Fibroblast of mammary gland (primary cell): ENCODE measurements at regions not wholly inside any gene's neighbourhood (a gene's known extent, or its start where the extent isn't known, plus 50 kb on each side); places are given as distances from the start of the nearest gene placed in this dataset.
"Not testable (repeated sequence)": the region's sequence is repeated elsewhere in the genome, so short reads cannot be mapped to it uniquely, and the experiment has no call there.

Experiments
- DNase-seq: peaks from one replicate; pipeline ENCODE4 v3.0.0-alpha.2; 2010; ENCODE audit warnings: low read depth
- H3K4me3 ChIP-seq: 2 replicates; pipeline ENCODE4 v1.5.1; 2011; ENCODE audit warnings: low read depth, mild to moderate bottlenecking, low read length, moderate library complexity; ENCODE audit not compliant: control insufficient read depth
- CTCF ChIP-seq: conservative IDR thresholded peaks from 2 replicates; pipeline ENCODE4 v1.5.1; 2011; ENCODE audit warnings: low read depth, low read length, inconsistent platforms; ENCODE audit not compliant: control insufficient read depth, insufficient read depth

- no peak for DNase-seq
- H3K4me3 ChIP-seq, result no peak overlapping the region
- no peak for TF ChIP-seq CTCF
Measured at GRCh38 chr6:97469451-97469850, 186.4 kb upstream of the MMS22L start.

DNA sequence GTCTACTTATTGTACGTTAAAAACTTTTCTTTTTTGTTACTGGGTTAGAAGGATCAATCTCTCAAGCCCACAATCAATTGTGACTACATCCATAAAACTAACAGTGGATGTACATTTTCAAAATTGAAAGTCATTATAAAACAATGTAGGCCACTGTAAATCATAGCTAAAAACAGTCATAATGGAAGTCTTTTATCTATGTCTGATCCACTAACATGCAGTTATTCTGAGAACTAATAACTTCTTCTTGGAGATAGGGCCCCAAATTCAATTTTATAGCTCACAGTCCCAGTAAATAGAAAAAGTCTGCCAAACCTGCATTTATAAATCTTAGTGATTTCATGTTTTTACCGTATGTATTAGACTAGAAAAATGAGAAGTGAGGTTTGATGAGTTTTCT, 187.3 kb upstream of the MMS22L start:
- no peak overlapping the region for H3K4me3 ChIP-seq
- TF ChIP-seq CTCF, result no peak
- DNase-seq, result no peak

DNA sequence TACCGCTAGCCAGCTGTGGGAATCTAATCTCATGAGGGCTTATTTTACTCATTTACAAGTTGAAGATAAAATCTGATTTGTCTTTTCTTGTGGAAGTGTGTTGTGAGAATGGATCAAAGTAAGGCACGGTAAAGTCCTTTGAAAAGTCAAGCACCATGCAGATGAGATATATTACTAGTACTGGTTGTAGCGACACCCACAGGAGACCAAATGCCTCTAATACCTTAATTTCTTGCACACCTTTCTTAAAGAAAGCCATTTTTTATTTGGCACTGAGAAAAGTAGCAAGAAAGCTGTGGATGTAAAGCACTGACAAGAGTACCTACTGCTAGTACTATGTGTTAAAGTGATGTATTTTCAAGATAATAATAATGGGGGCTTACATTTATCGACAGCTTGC, 191.0 kb upstream of the MMS22L start:
- DNase-seq, result no peak
- no peak for TF ChIP-seq CTCF
- H3K4me3 ChIP-seq, result no peak overlapping the region

GRCh38 chr6:97497713-97498331, 214.8 kb upstream of the MMS22L start:
- peak; percentile 66 for DNase-seq
- H3K4me3 ChIP-seq, result no peak overlapping the region
- peak; percentile 85 for TF ChIP-seq CTCF

DNA sequence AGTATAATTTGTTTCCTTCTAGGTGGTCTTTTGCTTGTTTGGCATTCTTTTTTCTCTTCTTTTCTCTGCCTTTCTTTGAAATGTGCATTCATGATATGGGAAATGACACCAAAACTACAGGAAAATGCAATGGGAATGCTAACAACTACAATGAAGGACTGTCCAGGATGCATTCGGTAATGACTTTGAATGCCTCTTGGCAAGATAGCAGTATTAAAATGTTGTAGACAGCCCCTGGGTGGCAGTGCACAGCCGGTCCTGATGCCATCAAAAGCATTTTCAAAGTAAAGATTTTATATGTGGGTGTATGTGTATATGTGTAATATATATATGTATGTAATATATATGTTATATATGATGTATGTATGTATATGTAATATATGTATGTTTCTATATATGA, 218.8 kb upstream of the MMS22L start:
- no peak overlapping the region for H3K4me3 ChIP-seq
- no peak for TF ChIP-seq CTCF
- no peak for DNase-seq

- TF ChIP-seq CTCF, result no peak
- no peak for DNase-seq
- H3K4me3 ChIP-seq, result no peak overlapping the region
Measured at GRCh38 chr6:97508646-97509045, 225.6 kb upstream of the MMS22L start.

DNA sequence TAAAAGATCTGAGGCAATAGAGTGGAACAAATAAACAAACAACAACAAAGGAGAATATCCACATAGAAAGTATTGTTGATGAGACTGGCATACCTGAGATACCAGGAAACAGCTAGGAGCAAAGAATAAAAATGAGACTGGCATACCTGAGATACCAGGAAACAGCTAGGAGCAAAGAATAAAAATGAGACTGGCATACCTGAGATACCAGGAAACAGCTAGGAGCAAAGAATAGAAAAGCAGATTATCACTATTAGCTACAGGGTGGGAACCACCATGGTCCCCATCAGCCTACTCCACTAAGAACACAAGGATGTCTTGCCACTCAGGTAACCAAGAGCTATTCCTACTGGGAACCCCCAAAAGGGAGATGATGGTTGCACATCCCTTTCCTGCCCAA, 230.2 kb upstream of the MMS22L start:
- H3K4me3 ChIP-seq, DNase-seq: not testable (repeated sequence)
